SH-SY5Y (cell line): ENCODE measurements at regions not wholly inside any gene's neighbourhood (a gene's known extent, or its start where the extent isn't known, plus 50 kb on each side); places are given as distances from the start of the nearest gene placed in this dataset.

Experiments used
- GATA2 ChIP-seq: IDR thresholded peaks from 2 replicates; pipeline ENCODE4 v1.6.1; 2011; ENCODE audit warnings: mild to moderate bottlenecking, low read depth, low read length
- GATA3 ChIP-seq: IDR thresholded peaks from 2 replicates; pipeline ENCODE4 v1.6.1; 2011; ENCODE audit warnings: low read depth, mild to moderate bottlenecking, low read length, moderate library complexity

DNA sequence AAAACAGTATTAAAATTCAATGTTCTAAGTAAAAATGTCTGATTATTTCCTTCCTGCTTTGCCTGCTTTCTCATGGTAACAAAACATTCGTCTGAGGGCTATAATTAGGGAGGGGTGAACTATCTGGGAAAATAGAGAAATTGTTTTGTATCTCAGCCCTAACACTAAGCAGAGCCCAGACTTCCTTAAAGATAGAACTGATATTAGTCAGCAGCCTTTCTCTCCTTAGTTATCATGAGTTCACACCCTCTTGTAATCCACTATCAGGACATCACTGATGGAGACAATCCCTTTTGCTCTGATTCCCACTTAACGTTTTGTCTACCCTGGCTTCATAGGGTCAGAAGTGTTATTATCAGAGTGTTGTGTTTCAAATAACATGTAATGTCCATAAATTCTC lies 701.1 kb upstream of the ZEB2 start:
- no peak for TF ChIP-seq GATA2

- no peak for TF ChIP-seq GATA3
- no peak for TF ChIP-seq GATA2
Measured at GRCh38 chr2:145220496-145220895, 700.6 kb upstream of the ZEB2 start.

DNA sequence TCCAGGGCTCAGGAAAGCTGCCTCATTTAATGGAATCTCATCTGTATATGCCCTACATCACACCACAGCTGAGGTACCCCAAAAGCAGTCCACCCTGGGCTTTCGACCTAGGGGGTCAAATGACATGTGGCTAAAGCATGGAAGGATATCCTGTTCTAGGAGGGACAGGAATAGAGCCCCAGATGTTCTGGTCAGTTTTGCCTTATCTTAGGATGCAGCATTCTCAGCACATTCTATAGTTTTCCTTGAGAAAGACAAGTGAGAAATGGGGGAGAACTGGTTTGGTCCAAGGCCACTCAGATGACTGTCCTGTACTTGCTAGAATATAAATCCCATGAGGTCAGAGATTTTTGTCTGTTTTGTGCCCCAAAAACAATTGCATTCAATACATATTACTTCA lies 688.0 kb upstream of the ZEB2 start:
- TF ChIP-seq GATA2: no peak
- TF ChIP-seq GATA3: no peak

DNA sequence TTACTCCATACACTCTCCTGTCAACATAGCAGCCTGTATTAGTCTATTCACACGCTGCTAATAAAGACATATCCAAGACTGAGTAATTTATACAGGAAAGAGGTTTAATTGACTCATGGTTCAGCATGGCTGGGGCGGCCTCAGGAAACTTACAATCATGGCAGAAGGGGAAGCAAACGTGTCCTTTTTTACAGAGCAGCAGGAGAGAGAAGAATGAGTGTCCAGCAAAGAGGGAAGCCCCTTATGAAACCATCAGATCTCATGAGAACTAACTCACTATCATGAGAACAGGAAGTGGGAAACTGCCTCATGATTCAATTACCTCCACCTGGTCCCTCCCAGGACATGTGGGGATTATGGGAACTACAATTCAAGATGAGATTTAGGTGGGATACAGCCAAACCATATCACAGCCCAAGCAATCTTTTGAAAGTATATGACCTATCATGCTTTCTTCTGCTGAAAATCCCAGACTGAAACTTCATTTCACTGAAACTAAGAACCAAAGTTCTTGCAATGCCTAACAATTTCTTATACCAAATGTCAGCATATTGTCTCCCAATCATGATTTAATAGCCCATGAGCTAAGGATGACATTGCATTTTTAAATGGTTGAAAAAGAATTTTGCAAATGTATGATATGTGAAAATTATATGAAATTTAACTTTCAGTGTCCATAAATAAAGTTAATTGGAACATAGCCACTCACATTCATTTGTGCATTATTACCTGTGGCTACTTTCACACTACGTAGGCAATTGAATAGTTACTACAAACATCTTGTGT lies 686.8 kb upstream of the ZEB2 start:
- TF ChIP-seq GATA3 (no peak), GATA2 (no peak)

- TF ChIP-seq GATA2: no peak
- no peak for TF ChIP-seq GATA3
Measured at GRCh38 chr2:145203891-145204290, 684.0 kb upstream of the ZEB2 start.

- TF ChIP-seq GATA2 (no peak), GATA3 (no peak)
Measured at GRCh38 chr2:145199827-145200706, 680.1 kb upstream of the ZEB2 start.

DNA sequence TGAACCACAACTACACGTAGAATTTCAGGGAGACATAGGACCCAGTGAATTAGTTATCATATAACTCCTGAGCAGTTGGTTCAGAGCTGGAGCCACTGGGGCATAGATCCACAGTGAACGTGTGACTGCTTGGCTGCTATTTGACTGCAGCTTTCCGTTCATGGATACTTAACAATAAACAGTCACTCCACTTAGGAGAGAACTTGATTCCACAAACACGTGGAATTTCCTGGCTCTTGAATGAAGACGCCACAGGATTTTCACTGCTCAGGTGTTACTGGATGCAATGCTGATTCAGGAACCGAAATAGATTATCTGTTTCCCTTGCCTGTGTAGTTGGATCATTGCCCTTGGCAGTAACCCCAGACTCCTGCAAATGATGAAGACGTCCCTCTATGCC lies 679.1 kb upstream of the ZEB2 start:
- TF ChIP-seq GATA3 (no peak), GATA2 (no peak)

DNA sequence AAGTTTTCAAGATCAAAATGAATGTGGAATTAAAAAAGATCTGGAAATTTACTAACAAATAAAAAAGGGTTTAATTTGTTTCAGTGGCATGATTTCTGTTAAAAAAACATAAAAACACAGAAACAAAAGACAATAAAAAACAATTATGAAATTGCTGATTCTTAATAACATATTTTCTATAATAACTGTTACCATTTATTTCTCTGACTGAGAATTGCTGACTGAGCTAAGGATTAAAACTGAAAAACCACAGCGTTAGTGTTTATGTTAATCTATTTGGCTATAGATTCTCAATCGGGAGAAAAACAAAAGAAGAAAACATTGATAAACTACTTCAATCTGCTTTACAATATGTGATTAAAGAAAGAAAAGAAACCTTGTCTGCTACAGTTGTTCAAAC lies 678.6 kb upstream of the ZEB2 start:
- TF ChIP-seq GATA3 (no peak), GATA2 (no peak)

DNA sequence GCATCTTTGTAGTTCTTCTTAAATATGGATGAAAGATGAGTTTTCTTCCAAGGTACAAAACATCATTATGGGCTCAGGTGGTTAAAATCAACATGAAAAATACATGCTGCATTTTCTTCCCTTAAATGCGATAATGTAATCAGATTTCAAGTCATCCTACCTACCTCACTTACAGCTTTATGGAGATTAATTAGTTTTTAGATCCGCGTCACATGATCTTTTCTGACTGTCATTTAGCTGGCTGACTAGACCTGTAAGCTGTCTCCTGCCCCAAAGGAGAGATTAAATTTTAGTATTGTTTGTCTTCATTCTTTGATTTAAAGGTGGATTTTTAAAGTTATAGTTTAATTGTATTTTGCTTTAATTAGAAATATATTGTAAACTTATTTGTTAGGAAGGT lies 678.0 kb upstream of the ZEB2 start:
- TF ChIP-seq GATA2 (no peak), GATA3 (no peak)

- TF ChIP-seq GATA3 (no peak), GATA2 (no peak)
Measured at GRCh38 chr2:145194673-145195072, 674.8 kb upstream of the ZEB2 start.

- TF ChIP-seq GATA3 (no peak), GATA2 (no peak)
Measured at GRCh38 chr2:145190031-145190703, 670.2 kb upstream of the ZEB2 start.

DNA sequence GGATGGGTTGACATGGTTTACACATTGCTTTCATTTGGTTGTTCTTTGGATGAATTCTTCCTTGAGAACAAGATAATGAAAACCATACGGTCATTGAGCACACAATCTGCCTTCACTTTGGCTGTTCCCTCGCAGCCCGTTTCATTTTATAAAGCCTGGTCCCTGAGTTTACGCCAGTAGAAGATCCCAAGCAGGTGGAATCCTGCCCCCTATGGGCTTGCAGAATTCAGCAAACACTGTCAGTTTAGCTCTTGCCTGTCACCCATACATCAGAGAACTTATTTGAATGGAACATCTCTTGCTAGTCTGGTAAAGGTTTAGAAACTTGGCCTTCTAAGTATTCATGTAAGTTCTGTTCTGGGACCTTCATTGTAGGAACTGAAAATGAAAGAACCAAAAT lies 666.4 kb upstream of the ZEB2 start:
- TF ChIP-seq GATA3 (no peak), GATA2 (no peak)

- TF ChIP-seq GATA3 (no peak), GATA2 (no peak)
Measured at GRCh38 chr2:145185696-145186095, 665.8 kb upstream of the ZEB2 start.

DNA sequence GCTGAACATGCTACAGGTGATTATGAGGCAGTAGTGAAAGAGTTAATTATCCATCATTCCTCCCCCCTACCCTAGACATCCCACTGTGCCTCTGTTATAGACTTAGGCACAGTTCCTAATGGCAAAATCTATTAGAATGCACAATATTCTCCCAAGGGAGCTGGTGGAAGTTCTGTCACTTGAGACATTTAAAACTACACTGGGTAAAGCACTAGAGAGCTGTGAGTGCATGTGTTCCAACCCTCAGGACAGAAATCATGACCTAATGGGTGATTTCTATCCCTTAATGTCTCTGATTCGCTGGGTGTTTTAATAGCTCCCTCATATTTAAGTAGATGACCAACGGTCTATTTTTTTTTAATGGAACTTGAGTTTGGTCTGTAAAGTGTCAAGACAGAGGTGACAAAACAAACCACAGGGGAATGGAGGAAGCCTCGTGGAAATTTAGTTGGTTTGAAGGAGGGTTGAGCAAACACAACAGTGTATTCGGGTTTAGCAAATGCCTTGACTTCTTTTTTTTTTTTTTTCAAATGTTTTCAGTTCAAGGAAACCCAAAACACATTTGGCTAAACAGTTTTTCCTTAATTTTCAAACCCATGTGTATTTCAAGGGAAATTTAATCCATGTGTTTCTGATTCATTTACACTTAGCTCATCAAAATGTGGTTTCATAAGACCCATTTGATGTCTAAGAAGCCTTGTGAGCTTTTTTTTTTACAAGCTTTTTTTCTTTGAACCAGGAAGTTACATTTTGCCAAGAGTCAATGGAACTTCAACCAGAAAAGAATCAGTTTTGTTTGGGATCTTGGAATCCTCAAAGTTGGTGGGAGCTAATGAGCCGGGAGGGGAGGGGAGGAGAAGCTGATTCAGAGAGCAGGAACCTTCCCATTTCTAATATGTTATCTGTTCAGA lies 665.1 kb upstream of the ZEB2 start:
- TF ChIP-seq GATA2 (no peak), GATA3 (no peak)
